HG03520 (cell line): ENCODE measurements at regions not wholly inside any gene's neighbourhood (a gene's known extent, or its start where the extent isn't known, plus 50 kb on each side); places are given as distances from the start of the nearest gene placed in this dataset.
"Not testable (repeated sequence)": the region's sequence is repeated elsewhere in the genome, so short reads cannot be mapped to it uniquely, and the experiment has no call there.

Experiments used
- ATAC-seq: cut with Tn5 transposase; IDR thresholded peaks from one replicate; pipeline ENCODE4 v1.9.1; 2021; ENCODE audit warnings: mild to moderate bottlenecking, moderate library complexity; ENCODE audit not compliant: unreplicated experiment

GRCh38 chr20:26134606-26135005 lies 438.0 kb upstream of the ZNF337 start:
- no peak for ATAC-seq

GRCh38 chr20:26133794-26134193 lies 437.1 kb upstream of the ZNF337 start:
- not testable (repeated sequence) for ATAC-seq

GRCh38 chr20:26120920-26121319 lies 424.3 kb upstream of the ZNF337 start:
- ATAC-seq = not testable (repeated sequence)

- not testable (repeated sequence) for ATAC-seq
Observed at GRCh38 chr20:26094498-26094897, 397.8 kb upstream of the ZNF337 start.

GRCh38 chr20:26091921-26092320 lies 395.3 kb upstream of the ZNF337 start:
- ATAC-seq = not testable (repeated sequence)

- ATAC-seq = not testable (repeated sequence)
Observed at GRCh38 chr20:26086195-26086594, 389.5 kb upstream of the ZNF337 start.

GRCh38 chr20:26073972-26074371 lies 377.3 kb upstream of the ZNF337 start:
- not testable (repeated sequence) for ATAC-seq

GRCh38 chr20:26059324-26059723 lies 362.7 kb upstream of the ZNF337 start:
- not testable (repeated sequence) for ATAC-seq

GRCh38 chr20:26058446-26058845 lies 361.8 kb upstream of the ZNF337 start:
- ATAC-seq = not testable (repeated sequence)

GRCh38 chr20:26057135-26057752 lies 360.6 kb upstream of the ZNF337 start:
- not testable (repeated sequence) for ATAC-seq

- ATAC-seq = not testable (repeated sequence)
Observed at GRCh38 chr20:26025792-26026191, 329.1 kb upstream of the ZNF337 start.

- not testable (repeated sequence) for ATAC-seq
Observed at GRCh38 chr20:26010942-26011276, 314.3 kb upstream of the ZNF337 start.

- ATAC-seq = not testable (repeated sequence)
Observed at GRCh38 chr20:26010224-26010941, 313.7 kb upstream of the ZNF337 start.

- not testable (repeated sequence) for ATAC-seq
Observed at GRCh38 chr20:26009402-26010223, 313.0 kb upstream of the ZNF337 start.

- ATAC-seq = not testable (repeated sequence)
Observed at GRCh38 chr20:26008026-26008425, 311.4 kb upstream of the ZNF337 start.

- not testable (repeated sequence) for ATAC-seq
Observed at GRCh38 chr20:26006164-26006563, 309.5 kb upstream of the ZNF337 start.

- not testable (repeated sequence) for ATAC-seq
Observed at GRCh38 chr20:26003959-26004358, 307.3 kb upstream of the ZNF337 start.

- ATAC-seq = not testable (repeated sequence)
Observed at GRCh38 chr20:25997367-25998038, 300.9 kb upstream of the ZNF337 start.

GRCh38 chr20:25992146-25992545 lies 295.5 kb upstream of the ZNF337 start:
- no peak for ATAC-seq

GRCh38 chr20:25991756-25992130 lies 295.1 kb upstream of the ZNF337 start:
- no peak for ATAC-seq
